ENCODE measurements at regions not wholly inside any gene's neighbourhood (a gene's known extent, or its start where the extent isn't known, plus 50 kb on each side); places are given as distances from the start of the nearest gene placed in this dataset.

DNA sequence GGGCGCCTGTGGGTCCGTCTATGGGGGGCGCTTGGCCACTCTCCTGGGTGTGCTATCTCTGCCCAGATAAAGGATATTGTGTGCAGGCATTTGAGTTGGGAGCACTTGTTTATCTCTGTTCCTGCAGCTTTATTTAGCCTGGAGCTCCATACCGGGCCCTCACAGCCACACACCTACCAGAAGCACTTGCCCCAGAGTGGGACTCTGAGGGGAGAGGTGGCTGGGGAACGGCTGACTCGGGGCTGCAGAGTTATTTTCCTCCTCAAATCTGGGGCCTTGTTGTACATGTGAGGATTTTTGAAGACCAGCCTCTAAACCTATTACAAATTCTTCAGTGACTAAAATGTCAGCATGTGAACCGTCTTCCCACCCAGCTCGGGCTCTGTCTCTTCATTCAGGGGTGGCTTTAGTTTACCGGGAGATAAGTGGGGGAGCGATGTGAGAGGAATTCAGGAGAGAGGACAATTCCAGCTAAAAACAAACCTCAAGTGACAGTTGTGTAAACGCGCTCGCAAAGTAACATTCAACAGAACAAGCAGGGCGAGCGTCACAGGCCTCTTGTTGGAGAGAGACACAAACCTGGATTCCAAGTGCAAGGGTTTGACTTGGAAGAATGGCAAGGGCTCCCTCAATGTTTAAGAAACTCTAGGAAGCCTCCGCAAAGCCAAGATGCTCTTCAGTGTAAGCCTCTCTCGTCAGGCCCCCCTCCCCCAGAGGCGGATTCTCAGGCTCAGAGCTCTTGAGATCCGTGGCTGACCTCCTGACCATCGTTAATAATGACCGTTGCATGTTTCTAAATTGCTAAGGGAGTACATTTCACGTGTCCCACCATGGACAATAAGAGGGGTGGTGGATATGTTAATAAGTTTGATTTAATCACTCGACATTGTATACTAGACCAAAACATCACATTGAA, 548.9 kb downstream of the QKI start:
- TF ChIP-seq, protein P1, sequence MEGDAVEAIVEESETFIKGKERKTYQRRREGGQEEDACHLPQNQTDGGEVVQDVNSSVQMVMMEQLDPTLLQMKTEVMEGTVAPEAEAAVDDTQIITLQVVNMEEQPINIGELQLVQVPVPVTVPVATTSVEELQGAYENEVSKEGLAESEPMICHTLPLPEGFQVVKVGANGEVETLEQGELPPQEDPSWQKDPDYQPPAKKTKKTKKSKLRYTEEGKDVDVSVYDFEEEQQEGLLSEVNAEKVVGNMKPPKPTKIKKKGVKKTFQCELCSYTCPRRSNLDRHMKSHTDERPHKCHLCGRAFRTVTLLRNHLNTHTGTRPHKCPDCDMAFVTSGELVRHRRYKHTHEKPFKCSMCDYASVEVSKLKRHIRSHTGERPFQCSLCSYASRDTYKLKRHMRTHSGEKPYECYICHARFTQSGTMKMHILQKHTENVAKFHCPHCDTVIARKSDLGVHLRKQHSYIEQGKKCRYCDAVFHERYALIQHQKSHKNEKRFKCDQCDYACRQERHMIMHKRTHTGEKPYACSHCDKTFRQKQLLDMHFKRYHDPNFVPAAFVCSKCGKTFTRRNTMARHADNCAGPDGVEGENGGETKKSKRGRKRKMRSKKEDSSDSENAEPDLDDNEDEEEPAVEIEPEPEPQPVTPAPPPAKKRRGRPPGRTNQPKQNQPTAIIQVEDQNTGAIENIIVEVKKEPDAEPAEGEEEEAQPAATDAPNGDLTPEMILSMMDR (IDR thresholded peaks at IDR 0.05; ENCODE audit: low read length), result no peak
- no peak for TF ChIP-seq EZH2 (optimal IDR thresholded peaks at IDR 0.05; ENCODE audit: low read depth, low read length)

Data from MM.1S (cell line).